CD4-positive, CD25-positive, alpha-beta regulatory T cell (primary cell): ENCODE measurements at regions not wholly inside any gene's neighbourhood (a gene's known extent, or its start where the extent isn't known, plus 50 kb on each side); places are given as distances from the start of the nearest gene placed in this dataset.

Experiments used
- ATAC-seq, 2 donors: fragments of 150-1000 bp; cut with Tn5 transposase; one replicate each; pipeline ENCODE4 v1.10.0; 2021; ENCODE audit warnings: low read depth in 2 of 2, moderate number of reproducible peaks in 2 of 2, moderate library complexity in 1 of 2
- DNase-seq, 3 donors: peaks; one replicate each; pipeline versions ENCODE4 v3.0.0 to v3.0.0-alpha.2; 2012 to 2022; ENCODE audit warnings: mixed read lengths in 1 of 3
- H3K27ac ChIP-seq: one replicate; pipeline ENCODE4 v1.7.0; 2013; ENCODE audit warnings: mild to moderate bottlenecking, low read length; ENCODE audit not compliant: insufficient read depth, poor library complexity, severe bottlenecking
- H3K27me3 ChIP-seq: one replicate; pipeline ENCODE4 v1.7.0; 2013; ENCODE audit warnings: low read length; ENCODE audit not compliant: control insufficient read depth, insufficient read depth
- H3K36me3 ChIP-seq: one replicate; pipeline ENCODE4 v1.7.0; 2013; ENCODE audit warnings: mild to moderate bottlenecking, low read length, moderate library complexity; ENCODE audit not compliant: control insufficient read depth, insufficient read depth
- H3K4me1 ChIP-seq: 2 replicates; pipeline ENCODE4 v1.7.0; 2013; ENCODE audit warnings: mild to moderate bottlenecking, low read length; ENCODE audit not compliant: insufficient read depth, control insufficient read depth, poor library complexity, severe bottlenecking
- H3K4me3 ChIP-seq: one replicate; pipeline ENCODE4 v1.7.0; 2013; ENCODE audit warnings: low read depth, mild to moderate bottlenecking, low read length, moderate library complexity
- H3K9me3 ChIP-seq, 2 experiments: 1 replicate in 1 of 2; 2 replicates in 1 of 2; pipeline ENCODE4 v1.7.0; 2013; ENCODE audit warnings: low read length in 2 of 2, mild to moderate bottlenecking in 1 of 2, moderate library complexity in 1 of 2; ENCODE audit not compliant: control insufficient read depth in 2 of 2
- H3K27ac Mint-ChIP-seq, 3 donors: one replicate each; pipeline ENCODE4 v1.8.0; 2020 to 2022; ENCODE audit warnings: mild to moderate bottlenecking in 3 of 3, mixed read lengths in 3 of 3, moderate library complexity in 2 of 3
- H3K27me3 Mint-ChIP-seq: one replicate; pipeline ENCODE4 v1.8.0; 2022; ENCODE audit warnings: mild to moderate bottlenecking, mixed read lengths
- H3K36me3 Mint-ChIP-seq: one replicate; pipeline ENCODE4 v1.8.0; 2020; ENCODE audit warnings: mixed read lengths
- H3K4me1 Mint-ChIP-seq, 4 donors: one replicate each; pipeline ENCODE4 v1.8.0; 2020 to 2022; ENCODE audit warnings: mixed read lengths in 4 of 4, mild to moderate bottlenecking in 1 of 4
- H3K4me3 Mint-ChIP-seq, 4 donors: one replicate each; pipeline ENCODE4 v1.8.0; 2020 to 2022; ENCODE audit warnings: mild to moderate bottlenecking in 4 of 4, mixed read lengths in 4 of 4, moderate library complexity in 3 of 4
- H3K9me3 Mint-ChIP-seq, 7 donors: one replicate each; pipeline ENCODE4 v1.8.0; 2020 to 2022; ENCODE audit warnings: mixed read lengths in 7 of 7, mild to moderate bottlenecking in 3 of 7, moderate library complexity in 2 of 7

- H3K27me3 Mint-ChIP-seq = peaks cover 9% of the 10 kb centered on the region
These were observed 137.3 kb upstream of the GPR12 start for GRCh38 chr13:26897706-26898550.

GRCh38 chr13:26896986-26897668, 136.5 kb upstream of the GPR12 start:
- Histone ChIP-seq H3K9me3 (no peaks in the 10 kb centered on the region), H3K27me3 (no peaks in the 10 kb centered on the region), H3K4me3 (no peak overlapping the region), H3K4me1 (no peaks in the 10 kb centered on the region), H3K27ac (no peak overlapping the region), H3K36me3 (no peaks in the 10 kb centered on the region)
- Mint-ChIP-seq H3K9me3 (peaks cover 0 to 3% (median 0%) of the 10 kb centered on the region in 7 donors), H3K4me1 (no peaks in the 10 kb centered on the region), H3K4me3 (no peak overlapping the region), H3K27me3 (peaks cover 9% of the 10 kb centered on the region), H3K36me3 (no peaks in the 10 kb centered on the region), H3K27ac (no peak overlapping the region)
- ATAC-seq (no peak), DNase-seq (no peak)

More at GRCh38 chr13:26897706-26898550, 137.3 kb upstream of the GPR12 start:
- ATAC-seq (no peak), DNase-seq (no peak)
- Histone ChIP-seq H3K27ac (no peak overlapping the region), H3K4me3 (no peak overlapping the region), H3K9me3 (no peaks in the 10 kb centered on the region), H3K4me1 (no peaks in the 10 kb centered on the region), H3K27me3 (no peaks in the 10 kb centered on the region), H3K36me3 (no peaks in the 10 kb centered on the region)
- Mint-ChIP-seq H3K27ac (no peak overlapping the region), H3K4me1 (no peaks in the 10 kb centered on the region), H3K36me3 (no peaks in the 10 kb centered on the region), H3K9me3 (peaks cover 0 to 3% (median 0%) of the 10 kb centered on the region in 7 donors), H3K4me3 (no peak overlapping the region)

GRCh38 chr13:26895808-26896466, 135.4 kb upstream of the GPR12 start:
- Histone ChIP-seq H3K36me3 (no peaks in the 10 kb centered on the region), H3K27ac (no peak overlapping the region), H3K4me1 (no peaks in the 10 kb centered on the region), H3K9me3 (no peaks in the 10 kb centered on the region), H3K4me3 (no peak overlapping the region), H3K27me3 (no peaks in the 10 kb centered on the region)
- no peak overlapping the region for H3K4me3 Mint-ChIP-seq
- no peaks in the 10 kb centered on the region for H3K36me3 Mint-ChIP-seq
- ATAC-seq = no peak
- DNase-seq = no peak
- no peak overlapping the region for H3K27ac Mint-ChIP-seq
- H3K9me3 Mint-ChIP-seq = peaks cover 0 to 3% (median 0%) of the 10 kb centered on the region in 7 donors
- no peaks in the 10 kb centered on the region for H3K4me1 Mint-ChIP-seq
- H3K27me3 Mint-ChIP-seq = peaks cover 5% of the 10 kb centered on the region

DNA sequence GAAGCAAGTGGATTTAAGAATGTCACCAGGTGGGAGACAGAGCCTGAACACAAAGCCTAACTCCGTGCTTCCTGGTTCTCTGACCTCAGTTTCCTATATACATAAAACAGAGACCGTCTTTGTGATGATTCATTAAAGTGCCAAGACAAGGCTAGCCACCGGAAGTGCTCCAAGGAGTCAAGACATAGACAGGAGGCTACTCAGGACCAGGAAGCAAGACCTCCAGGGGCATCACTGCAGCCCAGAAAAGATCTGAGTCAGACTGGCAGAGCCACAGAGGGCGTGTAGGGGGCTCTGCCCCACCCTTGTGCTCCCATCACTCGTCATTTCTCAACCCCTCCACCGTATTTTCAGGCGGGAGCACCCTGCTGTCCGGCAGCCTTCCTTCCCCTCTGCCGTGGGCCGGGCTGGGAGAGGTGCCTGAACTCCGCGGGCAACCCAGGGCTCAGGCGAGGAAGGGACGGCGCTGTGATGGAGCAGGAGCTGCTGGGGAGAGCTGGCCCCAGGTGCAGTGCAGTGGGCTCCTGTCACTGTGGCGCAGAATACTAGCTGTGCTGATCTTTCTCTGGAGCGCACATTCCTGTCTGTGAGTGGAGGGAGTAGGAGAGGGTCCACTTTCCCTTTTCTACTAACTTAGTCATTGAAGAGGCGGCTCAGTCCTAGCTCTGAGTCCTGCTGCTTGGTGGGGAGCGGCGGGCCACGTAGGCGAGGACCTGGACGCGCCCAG, 134.7 kb upstream of the GPR12 start:
- Histone ChIP-seq H3K27me3 (no peaks in the 10 kb centered on the region), H3K27ac (no peak overlapping the region), H3K4me1 (no peaks in the 10 kb centered on the region), H3K4me3 (no peak overlapping the region), H3K9me3 (no peaks in the 10 kb centered on the region), H3K36me3 (no peaks in the 10 kb centered on the region)
- Mint-ChIP-seq H3K4me3 (no peak overlapping the region), H3K27ac (no peak overlapping the region), H3K27me3 (peaks cover 5% of the 10 kb centered on the region), H3K36me3 (no peaks in the 10 kb centered on the region), H3K4me1 (no peaks in the 10 kb centered on the region), H3K9me3 (peaks cover 0 to 2% (median 0%) of the 10 kb centered on the region in 7 donors)
- DNase-seq (no peak), ATAC-seq (no peak)

DNA sequence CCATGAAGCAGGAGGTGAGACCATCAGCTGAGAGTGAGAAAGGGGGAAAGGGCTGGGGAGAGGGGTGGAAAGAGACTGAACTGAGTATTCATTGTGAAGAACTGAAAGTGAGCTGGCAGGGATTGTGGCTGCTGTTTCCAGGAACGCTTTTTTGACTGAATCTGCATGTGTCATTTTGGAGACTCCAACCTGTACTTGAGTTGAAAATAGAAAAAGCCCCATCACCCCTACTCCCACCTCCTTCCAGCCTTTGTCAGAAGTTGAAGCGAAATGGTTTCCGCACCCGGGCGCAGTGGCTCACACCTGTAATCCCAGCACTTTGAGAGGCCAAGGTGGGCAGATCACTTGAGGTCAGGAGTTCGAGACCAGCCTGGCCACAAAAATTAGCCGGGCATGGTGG, 128.0 kb upstream of the GPR12 start:
- ATAC-seq = no peak
- H3K27ac Mint-ChIP-seq = no peak overlapping the region
- Histone ChIP-seq H3K4me1 (no peaks in the 10 kb centered on the region), H3K36me3 (no peaks in the 10 kb centered on the region), H3K27ac (no peak overlapping the region), H3K27me3 (peaks cover 2% of the 10 kb centered on the region), H3K4me3 (no peak overlapping the region), H3K9me3 (no peaks in the 10 kb centered on the region)
- DNase-seq = no peak
- H3K4me3 Mint-ChIP-seq = no peak overlapping the region
- H3K27me3 Mint-ChIP-seq = no peaks in the 10 kb centered on the region
- no peaks in the 10 kb centered on the region for H3K4me1 Mint-ChIP-seq
- peaks cover 0 to 2% (median 0%) of the 10 kb centered on the region in 7 donors for H3K9me3 Mint-ChIP-seq
- no peaks in the 10 kb centered on the region for H3K36me3 Mint-ChIP-seq

GRCh38 chr13:26887594-26887993, 127.0 kb upstream of the GPR12 start:
- H3K9me3 Mint-ChIP-seq = peaks cover 0 to 2% (median 0%) of the 10 kb centered on the region in 7 donors
- H3K36me3 Mint-ChIP-seq = no peaks in the 10 kb centered on the region
- no peaks in the 10 kb centered on the region for H3K4me1 Mint-ChIP-seq
- H3K36me3 ChIP-seq = no peaks in the 10 kb centered on the region
- H3K9me3 ChIP-seq = no peaks in the 10 kb centered on the region
- ATAC-seq = no peak
- no peaks in the 10 kb centered on the region for H3K4me1 ChIP-seq
- H3K27ac Mint-ChIP-seq = peak overlapping the region in 1 of 3 donors; percentile 53
- no peak overlapping the region for H3K4me3 ChIP-seq
- DNase-seq = no peak
- H3K27ac ChIP-seq = no peak overlapping the region
- no peak overlapping the region for H3K4me3 Mint-ChIP-seq
- peaks cover 2% of the 10 kb centered on the region for H3K27me3 ChIP-seq
- no peaks in the 10 kb centered on the region for H3K27me3 Mint-ChIP-seq

GRCh38 chr13:26883613-26884257, 123.1 kb upstream of the GPR12 start:
- H3K27ac ChIP-seq = no peak overlapping the region
- H3K9me3 ChIP-seq = no peaks in the 10 kb centered on the region

More at GRCh38 chr13:26883613-26884257, 123.1 kb upstream of the GPR12 start:
- no peaks in the 10 kb centered on the region for H3K4me1 ChIP-seq
- no peak overlapping the region for H3K4me3 Mint-ChIP-seq
- H3K9me3 Mint-ChIP-seq = peaks cover 0 to 3% (median 0%) of the 10 kb centered on the region in 7 donors
- H3K27ac Mint-ChIP-seq = no peak overlapping the region
- H3K27me3 Mint-ChIP-seq = no peaks in the 10 kb centered on the region
- ATAC-seq (no peak), DNase-seq (no peak)
- no peaks in the 10 kb centered on the region for H3K27me3 ChIP-seq
- no peaks in the 10 kb centered on the region for H3K36me3 Mint-ChIP-seq
- no peaks in the 10 kb centered on the region for H3K4me1 Mint-ChIP-seq
- H3K36me3 ChIP-seq = no peaks in the 10 kb centered on the region
- H3K4me3 ChIP-seq = no peak overlapping the region
